ENCODE measurements at regions not wholly inside any gene's neighbourhood (a gene's known extent, or its start where the extent isn't known, plus 50 kb on each side); places are given as distances from the start of the nearest gene placed in this dataset.

DNA sequence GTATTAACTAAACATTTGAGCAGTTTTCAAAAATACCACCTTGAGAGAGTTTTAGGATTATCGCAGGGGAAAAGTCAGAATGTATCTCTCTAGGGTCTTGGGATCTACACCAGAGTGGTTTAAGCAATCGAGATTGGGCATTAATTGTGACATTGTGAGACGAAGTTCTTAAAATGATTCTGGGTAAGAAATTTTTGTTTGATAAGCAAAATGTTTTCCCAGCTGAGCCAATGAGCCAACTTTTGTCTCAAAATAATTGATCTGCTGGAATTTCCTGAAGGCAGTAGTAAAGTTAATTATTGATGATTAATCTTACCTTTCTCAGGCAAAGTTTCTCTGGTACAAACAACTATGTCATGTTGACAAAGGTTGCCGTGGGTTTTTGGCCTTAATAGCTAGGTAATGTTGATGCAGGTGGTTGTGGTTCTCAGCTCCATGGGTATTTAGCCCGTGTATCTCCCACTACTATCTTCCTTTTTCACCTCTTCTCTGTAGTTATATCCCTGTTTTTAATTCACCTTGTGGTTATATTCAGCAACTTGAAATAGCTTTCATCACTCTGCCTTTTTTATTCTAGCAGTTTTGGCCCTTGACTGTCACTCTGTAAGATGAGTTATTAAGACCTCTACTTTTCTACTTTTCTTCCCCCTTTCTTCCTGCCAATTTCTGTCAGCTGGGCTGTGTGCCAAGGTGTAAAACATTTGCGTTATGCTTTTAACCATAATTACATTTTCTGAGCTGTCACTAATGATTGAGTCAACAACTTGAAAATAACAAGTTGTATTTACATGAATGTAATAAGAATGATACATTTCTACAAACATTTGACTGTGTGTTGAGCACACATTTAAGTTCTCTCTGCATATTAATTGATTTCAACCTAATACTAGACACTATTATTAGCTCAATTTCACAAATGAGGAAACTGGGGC, 368.3 kb upstream of the BTBD3 start:
- in situ Hi-C loops (cut with MboI; ENCODE audit: low pct_unique_long_range_greater_than_20kb in 2 of 9, low sequenced_read_pairs in 9 of 9, unreplicated experiment in 9 of 9): loop anchor here in 5 of 9 experiments (25.0 kb wide), 5 partner anchors 187 to 1937 kb away; no protein-coding TSS in a partner anchor
- peak in 1 of 8 experiments; percentile 19 for ATAC-seq (replicated peaks in 6 of 8)
- H3K27ac ChIP-seq: no peak overlapping the region
- H3K4me1 ChIP-seq (replicated peaks in 1 of 2): peaks cover 0 to 11% of the 10 kb centered on the region in 2 donors
- no peak overlapping the region for H3K4me3 ChIP-seq
- 37 to 100% (median 82%) methylated on average over 2 to 6 of the region's 6 CpGs for WGBS, 10 experiments

DNA sequence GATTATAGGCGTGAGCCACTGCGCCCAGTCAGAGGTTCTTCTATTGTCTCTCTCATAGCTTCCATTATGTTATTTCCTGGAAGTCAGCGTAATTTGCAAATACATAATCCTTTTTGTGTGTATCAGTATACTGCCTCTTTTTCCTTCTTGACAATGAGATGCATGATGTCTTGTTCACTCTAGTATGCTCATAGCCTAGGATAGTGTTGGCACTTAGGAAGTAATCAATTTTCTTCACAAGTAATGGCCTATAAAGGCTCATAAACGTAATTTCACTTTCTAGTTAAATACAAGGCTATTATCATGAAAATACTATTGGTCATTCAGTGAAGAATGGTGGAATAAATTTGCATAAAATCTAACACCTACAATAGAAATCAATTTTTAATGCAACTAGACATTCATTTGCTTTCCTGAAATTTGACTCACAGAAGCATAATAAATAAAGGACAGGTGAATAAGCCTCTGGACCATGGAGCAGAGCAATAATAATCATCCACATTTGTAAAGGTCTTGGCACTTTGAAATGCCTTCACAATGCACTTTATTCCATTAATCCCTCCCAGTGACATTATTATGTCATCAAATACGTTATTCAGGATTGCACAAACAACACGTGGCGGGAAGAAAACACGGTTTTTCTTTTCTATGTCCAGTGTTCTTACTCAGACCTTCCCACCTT, 366.9 kb upstream of the BTBD3 start:
- in situ Hi-C loops (cut with MboI; ENCODE audit: low pct_unique_long_range_greater_than_20kb in 2 of 9, low sequenced_read_pairs in 9 of 9, unreplicated experiment in 9 of 9): no loop called here
- peak in 5 of 8 experiments; percentile 34 to 86 (median 55) for ATAC-seq (replicated peaks in 6 of 8)
- Histone ChIP-seq H3K27ac (no peak overlapping the region), H3K4me1 (replicated peaks in 1 of 2) (peaks cover 0 to 11% of the 10 kb centered on the region in 2 donors), H3K4me3 (no peak overlapping the region)
- 25 to 82% (median 63%) methylated on average over 2 to 7 of the region's 8 CpGs for WGBS, 10 experiments

DNA sequence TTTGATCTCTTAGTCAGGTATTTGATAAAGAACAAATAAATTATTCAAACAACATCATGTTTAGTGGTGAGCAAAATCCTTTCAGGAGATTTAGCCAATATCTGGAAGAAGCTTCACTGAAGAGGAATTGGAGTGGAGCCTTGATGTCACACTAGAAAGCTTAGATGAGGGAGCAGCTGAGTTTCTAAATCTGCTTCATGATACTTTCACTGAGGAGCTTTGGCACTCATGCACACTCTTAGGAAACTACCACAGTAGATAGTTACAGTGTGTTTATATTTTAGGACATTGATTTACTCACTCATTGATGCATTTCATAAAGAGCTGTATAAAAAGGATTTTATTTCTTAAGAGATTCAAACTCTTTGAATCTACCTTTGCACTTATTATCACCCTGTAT, 366.2 kb upstream of the BTBD3 start:
- H3K27ac ChIP-seq: no peak overlapping the region
- H3K4me3 ChIP-seq: no peak overlapping the region
- in situ Hi-C loops (cut with MboI; ENCODE audit: low pct_unique_long_range_greater_than_20kb in 2 of 9, low sequenced_read_pairs in 9 of 9, unreplicated experiment in 9 of 9): no loop called here
- H3K4me1 ChIP-seq (replicated peaks in 1 of 2): peaks cover 0 to 11% of the 10 kb centered on the region in 2 donors
- ATAC-seq (replicated peaks in 6 of 8): no peak

DNA sequence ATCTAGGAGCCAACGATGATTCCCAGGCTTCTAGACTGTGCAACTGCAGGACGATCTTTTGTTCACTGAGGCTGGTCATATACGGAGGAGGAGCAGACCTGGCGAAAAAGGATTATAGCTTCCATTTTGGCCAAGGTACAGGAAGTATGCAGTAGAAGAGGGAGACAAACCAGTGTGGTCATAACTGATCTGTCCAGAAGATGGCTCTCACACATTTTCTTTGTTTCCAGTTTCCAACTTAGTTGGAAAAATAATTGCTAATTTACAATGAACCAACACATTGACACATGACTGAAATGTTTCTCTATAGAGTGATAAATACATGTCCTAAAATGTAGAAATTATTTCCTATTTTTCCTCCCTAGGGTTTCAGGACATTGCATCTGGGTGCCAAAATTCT, 364.1 kb upstream of the BTBD3 start:
- in situ Hi-C loops (cut with MboI; ENCODE audit: low pct_unique_long_range_greater_than_20kb in 2 of 9, low sequenced_read_pairs in 9 of 9, unreplicated experiment in 9 of 9): no loop called here
- H3K4me1 ChIP-seq (replicated peaks in 1 of 2): peaks cover 0 to 11% of the 10 kb centered on the region in 2 donors
- no peak overlapping the region for H3K4me3 ChIP-seq
- peak in 4 of 8 experiments; percentile 16 to 73 (median 59) for ATAC-seq (replicated peaks in 6 of 8)
- no peak overlapping the region for H3K27ac ChIP-seq
- 50 to 96% (median 80%) methylated on average over 1 to 4 of the region's 4 CpGs; no CpG with 5 or more reads in 1 of the 10 experiments for WGBS, 10 experiments

DNA sequence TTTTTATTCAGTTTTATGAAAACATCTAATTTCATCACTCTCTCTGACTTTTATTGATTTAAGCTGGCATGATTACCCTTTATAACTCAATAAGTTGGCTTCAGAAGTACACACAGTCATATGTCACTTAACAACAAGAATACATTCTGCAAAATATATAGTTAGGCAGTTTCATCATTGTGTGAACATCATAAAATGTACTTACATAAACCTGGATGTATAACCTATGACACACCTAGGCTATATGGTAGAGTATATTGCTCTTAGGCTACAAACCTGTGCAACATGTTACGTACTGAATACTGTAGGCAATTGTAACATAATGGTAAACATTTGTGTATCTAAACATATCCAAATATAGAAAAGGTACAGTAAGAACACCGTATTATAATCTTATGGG, 362.2 kb upstream of the BTBD3 start:
- WGBS, 10 experiments: 50 to 100% (median 94%) methylated on average over 1 to 2 of the region's 2 CpGs; no CpG with 5 or more reads in 1 of the 10 experiments
- no peak for ATAC-seq (replicated peaks in 6 of 8)
- Histone ChIP-seq H3K4me1 (replicated peaks in 1 of 2) (peaks cover 0 to 9% of the 10 kb centered on the region in 2 donors), H3K27ac (no peak overlapping the region), H3K4me3 (no peak overlapping the region)
- in situ Hi-C loops (cut with MboI; ENCODE audit: low pct_unique_long_range_greater_than_20kb in 2 of 9, low sequenced_read_pairs in 9 of 9, unreplicated experiment in 9 of 9): no loop called here

DNA sequence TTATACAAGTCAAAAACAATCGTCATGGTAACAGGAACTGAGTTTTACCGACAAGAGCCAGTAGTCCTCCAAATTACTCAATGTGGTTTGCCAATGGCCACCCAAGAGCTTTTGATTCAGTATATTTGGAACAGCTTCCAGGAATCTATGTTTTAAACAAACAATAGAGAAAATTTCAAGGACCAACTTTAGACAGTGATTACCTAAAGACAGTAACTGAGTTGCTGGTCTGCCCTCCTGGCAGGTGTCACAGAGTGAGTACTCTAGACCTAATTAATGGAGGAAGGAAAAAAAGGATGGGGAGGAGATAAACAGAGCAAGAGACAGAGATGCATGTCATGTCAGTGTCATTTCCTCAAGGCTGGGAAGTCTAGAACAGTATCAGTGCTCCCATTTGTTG, 361.3 kb upstream of the BTBD3 start:
- H3K27ac ChIP-seq: no peak overlapping the region
- WGBS, 10 experiments: 20 to 100% (median 73%) methylated on average over 1 to 2 of the region's 2 CpGs; no CpG with 5 or more reads in 4 of the 10 experiments
- ATAC-seq (replicated peaks in 6 of 8): no peak

DNA sequence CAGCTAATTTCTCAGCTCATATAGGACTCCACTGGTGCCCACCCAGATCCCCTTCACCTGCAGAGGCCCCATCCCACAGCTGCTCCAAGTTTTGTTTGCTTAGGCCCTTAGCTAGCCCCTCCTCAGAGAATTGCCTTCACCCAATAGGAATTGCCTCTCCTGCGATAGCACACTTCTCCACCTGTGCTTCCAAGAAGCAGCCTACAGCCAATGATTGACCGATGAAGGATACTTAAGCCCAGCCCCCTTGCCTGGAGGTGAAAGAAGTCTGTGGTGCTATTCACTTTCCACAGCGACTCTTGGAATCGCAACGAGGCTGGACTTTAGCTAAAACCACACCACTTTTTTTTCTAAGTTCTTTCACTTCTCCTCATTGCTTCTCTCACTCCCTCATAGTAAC, 353.2 kb upstream of the BTBD3 start:
- no peak for ATAC-seq (replicated peaks in 6 of 8)
- Histone ChIP-seq H3K4me3 (no peak overlapping the region), H3K27ac (no peak overlapping the region), H3K4me1 (replicated peaks in 1 of 2) (peaks cover 0 to 3% of the 10 kb centered on the region in 2 donors)
- 62 to 100% (median 88%) methylated on average over 2 to 5 of the region's 5 CpGs; no CpG with 5 or more reads in 5 of the 10 experiments for WGBS, 10 experiments
- in situ Hi-C loops (cut with MboI; ENCODE audit: low pct_unique_long_range_greater_than_20kb in 2 of 9, low sequenced_read_pairs in 9 of 9, unreplicated experiment in 9 of 9): no loop called here

More for the DNA sequence above, 361.3 kb upstream of the BTBD3 start:
- in situ Hi-C loops (cut with MboI; ENCODE audit: low pct_unique_long_range_greater_than_20kb in 2 of 9, low sequenced_read_pairs in 9 of 9, unreplicated experiment in 9 of 9): no loop called here
- Histone ChIP-seq H3K4me1 (replicated peaks in 1 of 2) (peaks cover 0 to under 1% of the 10 kb centered on the region in 2 donors), H3K4me3 (no peak overlapping the region)

DNA sequence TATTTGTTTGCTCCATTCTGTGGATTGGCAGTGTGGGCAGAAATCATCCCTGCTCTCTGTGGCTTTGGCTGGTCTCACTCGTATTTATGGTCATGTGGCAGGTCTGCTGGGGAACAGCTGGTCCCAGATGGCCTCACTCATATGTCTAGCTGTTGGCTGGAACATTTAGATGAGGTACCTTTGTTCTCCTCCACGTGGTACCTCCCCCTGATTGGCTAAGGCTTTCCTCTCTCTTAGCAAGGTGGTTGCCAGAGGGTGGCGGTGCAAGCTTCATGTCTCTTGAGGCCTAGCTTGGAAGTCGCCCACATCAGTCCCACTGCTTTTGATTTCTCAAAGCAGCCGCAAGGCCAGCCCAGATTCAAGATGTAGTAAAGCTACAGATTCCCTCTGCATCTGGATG, 348.5 kb upstream of the BTBD3 start:
- no peak overlapping the region for H3K4me3 ChIP-seq
- in situ Hi-C loops (cut with MboI; ENCODE audit: low pct_unique_long_range_greater_than_20kb in 2 of 9, low sequenced_read_pairs in 9 of 9, unreplicated experiment in 9 of 9): no loop called here

DNA sequence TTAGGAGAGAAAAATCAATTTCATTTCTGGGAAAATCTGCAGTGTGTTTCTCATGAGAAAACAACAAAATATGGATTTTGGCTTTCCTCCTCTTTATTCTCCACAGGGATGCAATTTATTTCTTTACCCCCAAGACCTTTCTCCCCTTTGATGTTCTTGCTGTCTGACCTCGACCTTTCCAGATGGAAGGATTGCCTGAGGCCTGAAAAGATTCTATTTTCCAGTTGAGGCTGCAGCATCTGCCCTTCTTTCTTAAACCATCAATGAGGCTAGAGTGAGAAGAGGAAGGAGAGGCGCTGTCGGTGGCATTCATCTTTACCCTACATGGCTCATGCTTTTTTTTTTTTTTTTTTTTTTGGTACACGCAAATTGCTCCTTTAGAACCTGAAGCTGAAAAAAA, 344.2 kb upstream of the BTBD3 start:
- WGBS, 10 experiments: 3 to 63% (median 22%) methylated on average over 2 to 4 of the region's 4 CpGs
- no peak for ATAC-seq (replicated peaks in 6 of 8)
- H3K4me1 ChIP-seq (replicated peaks in 1 of 2): peaks cover 2 to 3% of the 10 kb centered on the region in 2 donors
- no peak overlapping the region for H3K27ac ChIP-seq
- in situ Hi-C loops (cut with MboI; ENCODE audit: low pct_unique_long_range_greater_than_20kb in 2 of 9, low sequenced_read_pairs in 9 of 9, unreplicated experiment in 9 of 9): no loop called here
- H3K4me3 ChIP-seq: no peak overlapping the region

More for the DNA sequence above, 348.5 kb upstream of the BTBD3 start:
- ATAC-seq (replicated peaks in 6 of 8): peak in 7 of 8 experiments; percentile 32 to 75 (median 70)
- Histone ChIP-seq H3K4me1 (replicated peaks in 1 of 2) (peaks cover 2 to 3% of the 10 kb centered on the region in 2 donors), H3K27ac (no peak overlapping the region)
- 8 to 68% (median 21%) methylated on average over 1 to 5 of the region's 5 CpGs; no CpG with 5 or more reads in 3 of the 10 experiments for WGBS, 10 experiments

DNA sequence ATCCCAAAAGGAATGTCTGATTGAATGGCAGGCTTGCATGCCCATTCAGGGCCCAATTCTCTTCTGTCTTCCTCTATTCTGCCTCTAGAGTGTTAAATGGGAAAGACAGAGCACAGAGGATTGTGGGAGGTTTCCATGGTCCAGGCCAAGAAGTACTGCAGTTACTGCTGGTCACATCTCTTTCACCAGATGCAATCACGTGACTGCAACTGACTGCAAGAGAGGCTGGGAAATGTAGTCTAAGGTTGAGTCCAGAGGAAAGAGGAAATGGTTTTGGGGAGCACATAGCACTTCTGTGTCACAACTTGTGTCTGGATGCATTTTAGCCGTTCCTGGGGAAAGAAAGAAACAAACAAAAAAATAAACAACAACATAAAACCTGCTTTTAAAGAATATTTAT, 336.4 kb upstream of the BTBD3 start:
- Histone ChIP-seq H3K4me3 (no peak overlapping the region), H3K4me1 (replicated peaks in 1 of 2) (no peaks in the 10 kb centered on the region), H3K27ac (no peak overlapping the region)
- in situ Hi-C loops (cut with MboI; ENCODE audit: low pct_unique_long_range_greater_than_20kb in 2 of 9, low sequenced_read_pairs in 9 of 9, unreplicated experiment in 9 of 9): no loop called here
- peak in 1 of 8 experiments; percentile 47 for ATAC-seq (replicated peaks in 6 of 8)
- WGBS, 10 experiments: 0 to 100% (median 36%) methylated on average over 2 of the region's 2 CpGs; no CpG with 5 or more reads in 3 of the 10 experiments

DNA sequence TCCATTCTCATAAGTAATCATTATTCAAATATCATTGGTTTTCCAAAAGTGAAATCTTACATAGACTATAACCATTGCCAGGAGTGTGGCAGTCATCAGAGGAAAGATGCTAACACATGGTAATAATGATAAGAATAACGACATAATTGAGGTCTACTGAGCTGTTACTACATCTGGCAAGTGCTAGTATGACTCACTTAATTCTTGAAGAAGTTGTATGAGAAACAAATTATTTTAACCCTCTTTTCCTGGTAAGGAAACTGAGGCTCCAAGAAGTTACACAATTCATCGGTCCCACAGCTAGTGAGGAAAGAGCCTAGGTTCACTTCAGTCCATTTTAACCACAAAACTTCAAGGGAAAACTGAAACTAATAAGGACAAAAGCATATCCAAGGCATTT, 335.6 kb upstream of the BTBD3 start:
- Histone ChIP-seq H3K4me3 (no peak overlapping the region), H3K4me1 (replicated peaks in 1 of 2) (no peaks in the 10 kb centered on the region), H3K27ac (no peak overlapping the region)
- WGBS, 10 experiments: 0 to 100% (median 14%) methylated on average over 1 to 2 of the region's 2 CpGs; no CpG with 5 or more reads in 3 of the 10 experiments
- peak in 2 of 8 experiments; percentile 21 to 39 for ATAC-seq (replicated peaks in 6 of 8)
- in situ Hi-C loops (cut with MboI; ENCODE audit: low pct_unique_long_range_greater_than_20kb in 2 of 9, low sequenced_read_pairs in 9 of 9, unreplicated experiment in 9 of 9): no loop called here

DNA sequence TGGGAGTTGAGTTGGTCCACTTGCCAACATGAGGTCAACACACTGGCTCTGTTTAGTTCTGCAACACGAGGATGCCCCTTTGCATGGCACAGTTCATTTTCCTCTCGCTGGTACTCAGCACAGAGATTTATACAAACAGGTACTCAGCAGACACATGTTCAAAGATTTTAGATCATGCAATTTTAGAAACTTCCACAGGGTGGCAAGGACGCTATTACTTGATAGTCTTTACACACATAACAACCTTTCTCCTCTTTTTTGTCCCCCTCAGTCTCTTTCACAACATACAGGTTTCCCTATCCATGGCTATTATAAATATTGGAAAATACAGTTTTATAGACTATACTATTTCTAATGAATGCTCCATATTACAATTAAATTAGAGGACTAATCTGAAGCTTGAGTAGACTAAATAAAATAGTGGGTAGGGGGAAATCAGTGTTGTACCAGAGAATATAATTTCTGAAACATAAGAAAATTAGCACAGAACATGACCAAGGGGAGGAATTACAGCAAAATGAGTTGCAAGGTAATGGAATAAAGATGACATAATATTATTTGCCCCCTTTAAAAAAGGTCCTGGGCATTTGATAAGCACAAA, 331.8 kb upstream of the BTBD3 start:
- ATAC-seq (replicated peaks in 6 of 8): peak in 7 of 8 experiments; percentile 25 to 68 (median 45)
- Histone ChIP-seq H3K27ac (no peak overlapping the region), H3K4me3 (no peak overlapping the region), H3K4me1 (replicated peaks in 1 of 2) (no peaks in the 10 kb centered on the region)
- in situ Hi-C loops (cut with MboI; ENCODE audit: low pct_unique_long_range_greater_than_20kb in 2 of 9, low sequenced_read_pairs in 9 of 9, unreplicated experiment in 9 of 9): no loop called here
- 0 to 79% (median 32%) methylated on average over 1 to 3 of the region's 3 CpGs; no CpG with 5 or more reads in 2 of the 10 experiments for whole genome bisulfite sequencing, 10 experiments

DNA sequence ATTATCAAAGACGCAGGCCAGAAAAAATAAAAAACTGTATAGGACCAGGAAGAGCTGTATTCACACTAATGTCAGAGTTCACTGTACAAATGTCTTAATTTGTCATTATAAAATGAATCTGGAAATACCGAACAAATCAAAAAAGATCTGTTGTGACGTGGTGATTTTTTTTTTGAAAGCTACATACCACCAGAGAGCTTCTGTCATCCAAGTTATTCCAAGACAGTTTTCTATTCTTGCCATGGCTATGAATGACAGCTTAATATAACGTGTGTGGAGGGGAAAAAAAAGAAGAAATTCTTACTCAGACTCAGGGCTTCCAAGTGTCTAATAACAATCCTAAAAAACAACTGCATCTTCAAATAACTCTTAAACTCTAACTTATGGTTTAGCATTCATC, 328.8 kb upstream of the BTBD3 start:
- in situ Hi-C loops (cut with MboI; ENCODE audit: low pct_unique_long_range_greater_than_20kb in 2 of 9, low sequenced_read_pairs in 9 of 9, unreplicated experiment in 9 of 9): no loop called here
- 3 to 100% (median 84%) methylated on average over 2 to 4 of the region's 4 CpGs for WGBS, 10 experiments

More for the DNA sequence above, 328.8 kb upstream of the BTBD3 start:
- H3K27ac ChIP-seq: no peak overlapping the region
- ATAC-seq (replicated peaks in 6 of 8): no peak
- H3K4me1 ChIP-seq (replicated peaks in 1 of 2): no peaks in the 10 kb centered on the region
- H3K4me3 ChIP-seq: no peak overlapping the region

All from motor neuron (in vitro differentiated cells).